GM21619 (cell line): ENCODE measurements at regions not wholly inside any gene's neighbourhood (a gene's known extent, or its start where the extent isn't known, plus 50 kb on each side); places are given as distances from the start of the nearest gene placed in this dataset.

Source experiments
- ATAC-seq: cut with Tn5 transposase; IDR thresholded peaks from one replicate; pipeline ENCODE4 v1.9.1; 2021; ENCODE audit not compliant: unreplicated experiment

DNA sequence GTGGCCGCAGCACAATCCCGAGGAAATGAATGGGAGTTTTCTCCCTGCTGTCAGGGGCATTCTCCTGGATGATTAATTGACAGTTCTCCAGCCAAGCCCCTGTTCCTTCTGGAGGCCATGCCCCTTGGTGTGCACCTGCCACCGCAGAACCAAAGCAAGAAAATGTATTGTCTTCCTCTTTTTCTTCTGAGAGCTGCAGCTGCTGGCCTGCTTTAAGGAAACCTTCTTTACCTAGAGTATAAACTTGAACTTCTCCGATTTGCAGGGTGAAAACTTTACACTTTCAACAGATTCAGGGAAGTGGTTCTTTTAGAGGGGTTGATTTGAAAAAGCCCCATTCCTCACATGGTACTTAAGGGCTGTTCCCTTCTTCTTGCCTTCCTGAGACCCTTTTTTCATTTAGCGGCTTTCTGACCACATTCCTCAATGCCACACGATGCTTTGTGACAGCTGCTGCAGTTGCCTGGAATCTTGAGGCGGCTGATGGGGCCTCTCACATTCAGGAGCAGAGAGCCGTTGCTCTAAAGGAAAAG is 402.8 kb downstream of the TXNL1 start:
- peak; percentile 77 for ATAC-seq

DNA sequence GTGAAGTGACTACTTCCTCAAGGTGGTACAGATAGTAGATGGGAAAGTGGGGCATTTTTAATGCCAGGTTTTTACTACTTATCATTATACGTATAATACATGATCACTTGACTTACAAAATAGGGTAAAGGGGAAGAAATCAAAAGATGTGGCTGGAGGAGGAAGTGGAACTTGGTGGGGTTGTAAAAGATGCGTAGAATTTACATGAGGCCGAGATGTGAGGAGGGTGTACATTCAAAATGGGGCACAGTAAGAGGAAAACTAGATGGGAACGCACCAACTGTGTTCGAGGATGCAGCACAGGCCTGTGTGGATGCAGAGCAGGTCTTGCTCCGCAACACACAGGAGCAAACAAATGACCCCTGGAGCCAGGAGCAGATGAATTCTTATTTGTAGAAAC is 403.3 kb downstream of the TXNL1 start:
- peak; percentile 55 for ATAC-seq

DNA sequence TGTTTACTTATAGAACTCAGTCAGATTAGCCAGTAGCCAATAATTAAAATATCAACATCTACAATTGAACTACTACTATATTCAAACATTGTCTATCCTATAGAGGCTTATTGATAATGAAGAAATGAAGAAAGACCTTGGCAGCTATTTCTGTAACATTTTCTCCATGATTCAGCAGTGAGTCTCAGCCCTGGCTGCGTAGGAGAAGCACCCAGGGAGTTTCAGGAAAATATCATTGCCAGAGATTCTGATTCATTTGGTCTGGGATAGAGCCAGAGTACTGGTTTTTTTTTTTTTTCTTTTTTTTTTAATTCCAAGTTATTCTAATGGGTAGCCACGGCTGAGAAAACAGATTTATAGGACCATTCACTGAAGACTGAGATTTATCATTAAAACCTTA is 404.8 kb downstream of the TXNL1 start:
- no peak for ATAC-seq

DNA sequence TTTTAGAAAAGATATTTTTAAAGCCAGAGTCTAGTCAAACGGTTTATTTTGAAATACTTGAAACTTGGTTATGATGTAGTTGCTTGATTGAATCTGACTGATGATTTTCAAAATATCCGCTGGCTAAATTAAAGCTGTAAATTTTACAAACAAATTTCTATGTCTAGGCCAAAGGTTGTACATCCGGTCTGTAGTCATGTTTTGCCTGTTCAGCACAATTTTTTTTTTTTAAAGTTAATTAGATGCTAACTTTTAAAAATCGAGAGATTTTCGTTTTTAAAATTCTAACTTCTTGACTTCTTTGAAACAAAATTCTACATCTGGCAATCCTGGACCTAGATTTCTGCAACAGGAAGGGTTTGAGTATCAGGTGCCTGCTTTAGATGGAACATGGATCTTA is 412.4 kb downstream of the TXNL1 start:
- ATAC-seq = no peak

DNA sequence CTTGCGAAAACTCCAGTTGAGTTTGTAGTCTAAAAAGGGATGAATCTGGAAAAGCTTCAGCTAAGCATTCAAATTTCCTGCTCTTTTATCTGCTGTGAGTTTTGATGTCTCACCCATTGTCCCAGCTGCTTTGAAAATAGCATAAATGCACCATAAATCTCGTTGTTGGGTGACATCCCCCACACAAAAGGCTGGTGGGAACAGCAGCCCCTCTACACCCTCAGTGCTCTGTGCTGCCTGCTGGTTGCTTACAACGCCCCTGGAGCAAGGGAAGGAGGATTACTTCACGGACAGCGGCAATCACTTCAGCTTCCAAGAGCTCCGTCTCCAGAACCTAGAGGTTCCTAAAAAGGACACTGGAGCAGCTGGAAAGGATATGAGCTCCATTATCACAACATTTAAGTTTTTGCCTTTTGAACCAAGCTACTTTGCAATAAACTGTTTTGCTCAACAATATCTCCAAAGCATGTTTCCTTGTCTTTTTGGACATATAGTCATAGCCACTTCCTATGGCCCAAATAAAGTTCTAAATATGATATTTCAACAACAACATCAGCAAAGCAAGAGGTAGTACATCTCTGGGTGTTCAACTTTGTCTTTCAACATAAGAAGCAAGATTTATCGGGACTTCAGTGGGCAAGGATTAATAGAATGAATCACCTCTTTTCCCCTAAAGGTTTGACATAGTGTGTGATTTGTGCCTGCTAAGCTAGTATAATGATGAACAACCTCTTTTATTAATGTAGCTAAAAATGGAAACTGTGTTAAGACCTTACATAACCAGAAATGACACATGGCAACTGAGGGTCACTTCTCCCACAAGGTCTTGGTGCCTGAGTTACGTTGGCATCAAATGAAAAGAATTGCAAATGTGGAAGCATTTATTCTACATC is 413.5 kb downstream of the TXNL1 start:
- ATAC-seq = no peak

DNA sequence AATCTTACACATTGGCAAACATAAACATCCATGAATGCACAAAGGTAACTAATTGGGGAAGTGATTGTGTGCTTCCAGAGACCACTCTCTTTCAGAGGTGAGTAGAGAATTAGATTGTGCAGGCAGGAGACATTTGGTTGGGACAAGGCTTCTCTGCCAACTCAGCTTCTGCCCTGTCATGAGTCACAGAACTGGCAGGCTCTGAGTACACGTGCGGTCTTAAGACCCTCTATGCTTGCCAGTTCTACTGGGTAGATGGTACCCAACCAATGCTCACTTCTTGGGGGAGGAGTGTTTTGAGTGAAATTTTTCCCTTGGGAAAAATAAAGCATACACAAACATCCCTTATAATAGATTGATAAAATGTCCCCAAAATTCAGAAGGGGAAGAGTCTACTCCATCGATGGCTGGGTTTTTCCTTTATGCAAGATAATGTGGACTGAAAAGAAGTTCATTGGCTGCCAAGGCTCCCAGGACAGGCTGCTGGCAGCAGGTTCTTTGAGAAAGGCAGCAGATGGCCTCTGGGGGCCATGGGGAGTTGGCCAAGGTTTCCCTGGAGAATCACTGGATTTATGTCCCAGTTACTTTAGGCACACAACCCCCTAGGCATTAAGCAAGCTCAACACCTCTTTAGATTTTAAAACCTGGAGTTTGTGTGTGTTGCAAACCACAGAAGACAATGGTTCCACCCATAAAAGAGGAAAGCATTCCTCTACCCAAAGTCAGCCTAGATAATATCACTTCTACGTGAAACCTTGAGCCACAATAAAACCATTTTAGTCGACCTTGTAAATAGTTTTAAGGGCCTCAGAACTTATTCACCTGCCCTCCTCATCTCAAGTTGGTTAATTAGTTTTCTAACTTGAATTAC is 417.0 kb downstream of the TXNL1 start:
- no peak for ATAC-seq

DNA sequence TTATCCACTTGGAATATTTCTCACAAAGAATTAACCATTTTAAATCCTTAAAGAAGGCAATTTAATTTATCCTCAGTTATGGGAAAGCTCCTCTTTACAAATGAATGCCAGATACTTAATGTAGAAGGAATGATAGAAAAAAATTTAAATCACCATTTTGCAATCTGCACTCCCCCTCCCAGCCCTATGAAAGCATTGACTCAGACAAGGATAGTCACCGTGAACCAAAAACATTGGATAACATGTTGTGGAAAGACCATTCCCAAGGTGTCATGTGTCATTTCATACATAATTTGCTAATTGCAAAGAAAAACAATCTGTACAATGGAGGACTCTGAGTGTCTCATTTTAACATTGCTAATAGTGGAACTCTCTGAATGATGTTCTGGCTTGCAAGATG is 421.0 kb downstream of the TXNL1 start:
- no peak for ATAC-seq

DNA sequence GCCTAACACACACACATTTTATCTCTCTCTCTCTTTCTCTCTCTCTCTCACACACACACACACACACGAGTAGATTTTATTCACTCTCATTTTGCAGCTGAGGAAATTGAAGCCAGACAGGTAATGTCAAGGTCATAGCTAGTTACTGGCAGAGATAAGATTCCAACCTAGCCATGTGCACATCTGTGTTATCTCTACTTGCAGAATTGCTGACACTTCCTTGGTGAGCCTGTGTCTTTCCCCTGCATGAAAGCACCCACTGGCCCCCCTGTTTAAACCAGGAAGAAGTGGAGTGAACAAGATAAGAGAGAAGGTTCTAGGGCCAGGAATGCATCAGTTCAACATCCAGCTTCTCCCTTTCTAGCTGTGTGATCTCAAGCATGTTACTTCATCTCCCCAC is 423.7 kb downstream of the TXNL1 start:
- no peak for ATAC-seq

DNA sequence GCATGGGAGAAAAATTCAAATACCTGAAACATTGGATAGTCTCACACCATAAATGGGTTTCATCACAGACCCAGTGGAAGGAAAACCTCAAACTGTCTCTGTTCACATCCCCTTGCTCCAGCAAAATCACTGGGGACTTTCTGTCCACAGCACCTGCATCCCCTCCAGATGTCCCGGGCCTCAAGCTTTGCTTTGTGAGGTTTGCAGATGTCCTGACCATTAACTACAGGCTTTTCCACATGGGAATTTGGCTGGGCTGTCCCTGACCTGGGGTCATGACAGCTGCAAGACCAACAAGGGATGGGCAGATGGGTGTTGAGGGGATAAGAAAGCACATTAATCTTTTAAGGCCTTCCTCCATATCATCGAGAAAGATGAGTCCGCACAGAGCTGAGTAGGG is 427.9 kb downstream of the TXNL1 start:
- ATAC-seq = no peak

DNA sequence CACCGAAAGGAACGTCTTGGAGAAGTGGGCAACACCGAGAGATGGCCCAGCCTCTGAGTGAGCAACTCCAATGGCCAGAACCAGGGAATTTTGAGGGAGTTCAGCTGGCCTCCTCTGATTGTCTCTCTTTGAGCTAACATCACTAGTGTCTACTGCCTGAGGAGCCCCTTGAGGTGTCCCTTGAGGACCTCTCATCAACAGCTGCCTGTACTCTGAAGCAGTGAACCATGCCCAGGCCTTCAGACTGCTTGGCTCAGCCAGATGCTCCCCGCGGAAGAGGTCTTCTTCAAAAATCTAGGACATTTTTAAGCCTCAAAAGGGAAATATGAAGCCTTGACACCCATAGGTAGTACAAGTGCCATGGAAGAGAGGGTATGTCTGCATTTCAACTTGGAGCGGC is 430.4 kb downstream of the TXNL1 start:
- ATAC-seq = no peak

DNA sequence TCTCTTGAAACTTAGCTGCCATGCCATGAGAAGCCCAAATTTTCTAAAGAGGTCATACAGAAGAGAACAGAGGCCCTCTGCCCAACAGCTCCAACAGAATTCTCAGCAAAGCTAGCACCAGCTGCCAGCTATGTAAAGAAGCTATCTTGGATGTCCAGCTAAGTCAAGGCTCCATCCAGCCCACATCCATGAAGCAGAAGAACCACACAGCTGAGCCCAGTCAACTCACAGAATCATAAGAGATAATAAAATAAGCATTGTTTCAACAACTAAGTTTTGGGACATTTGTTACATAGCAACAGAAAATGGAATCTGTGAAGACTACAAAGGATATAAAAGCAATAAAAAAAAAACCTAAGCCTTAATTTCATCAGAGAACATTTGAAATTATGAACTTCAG is 434.3 kb downstream of the TXNL1 start:
- no peak for ATAC-seq

DNA sequence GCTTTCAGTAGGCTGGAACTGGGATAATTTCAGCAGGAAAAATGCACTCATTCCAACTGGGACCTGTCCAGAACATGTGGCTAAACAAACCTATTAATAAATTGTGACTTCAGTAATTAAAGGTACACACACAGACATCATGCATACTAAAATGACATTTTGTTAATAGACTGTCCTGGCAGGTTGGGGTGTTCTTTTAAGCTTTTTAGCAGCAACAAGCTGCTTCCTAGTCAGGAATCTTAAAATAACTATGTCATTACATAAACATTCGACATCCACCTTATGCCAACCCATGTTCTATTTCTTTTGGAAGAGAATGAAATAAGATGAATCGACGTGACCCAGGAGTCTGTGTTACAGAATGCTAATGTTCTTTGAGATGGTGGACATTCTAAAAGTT is 435.7 kb downstream of the TXNL1 start:
- ATAC-seq = no peak

DNA sequence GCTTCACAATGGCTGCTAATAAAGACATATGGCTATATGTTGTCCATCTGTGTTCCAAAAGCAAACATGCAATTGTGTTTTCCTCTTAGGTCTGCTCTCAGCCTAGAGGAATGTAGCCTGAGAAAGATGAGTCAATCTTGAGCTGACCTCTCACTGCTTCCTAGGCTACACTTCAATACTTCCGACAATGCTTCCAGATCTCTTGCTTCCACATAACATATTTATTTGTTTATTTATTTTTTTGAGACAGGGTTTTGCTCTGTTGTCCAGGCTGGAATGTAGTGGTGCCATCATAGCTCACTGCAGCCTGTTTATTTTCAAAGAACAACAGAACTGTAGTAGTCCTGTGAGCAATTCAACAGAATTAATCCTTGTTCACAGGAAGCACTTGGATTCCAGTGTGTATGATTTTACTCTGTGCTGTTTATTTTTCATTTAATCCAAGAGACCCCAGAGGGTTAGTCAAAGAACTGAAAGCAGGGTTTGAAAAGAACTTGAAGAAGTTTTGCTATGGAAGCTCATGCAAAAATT is 437.9 kb downstream of the TXNL1 start:
- ATAC-seq = no peak

DNA sequence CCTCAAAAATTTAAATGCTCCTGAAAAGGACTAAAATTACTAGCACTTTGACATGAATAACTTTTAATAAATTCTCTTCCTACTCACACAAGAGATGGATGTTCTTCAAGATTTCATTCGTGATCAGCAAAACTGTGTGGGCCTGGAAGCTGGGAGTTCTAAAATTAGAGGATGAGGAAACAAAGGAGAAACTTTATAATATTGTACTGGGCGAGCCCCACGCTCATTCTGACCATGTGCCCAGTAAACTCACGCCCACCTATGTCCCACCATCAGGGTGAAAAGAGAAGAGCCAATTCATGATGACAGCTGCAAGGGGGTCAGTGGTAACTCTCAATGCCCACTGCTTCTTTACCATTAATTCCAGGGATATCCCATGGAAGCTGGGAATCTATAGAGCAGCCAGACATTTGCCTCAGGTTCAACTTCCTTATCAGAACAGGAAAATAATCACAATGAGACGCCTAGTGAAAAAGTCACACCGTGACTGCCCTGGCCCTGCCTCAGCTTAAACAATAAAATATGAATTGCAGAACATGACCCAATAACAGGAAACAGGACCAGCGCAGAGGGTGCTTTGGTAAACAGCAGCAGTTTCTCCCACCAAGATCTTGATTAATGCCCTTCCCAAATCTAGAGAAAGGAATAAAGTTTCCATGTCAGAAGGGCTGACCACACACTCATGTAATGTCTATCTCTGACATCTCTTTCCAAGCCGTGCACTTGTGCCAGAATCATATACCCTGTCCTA is 438.6 kb downstream of the TXNL1 start:
- ATAC-seq = no peak

DNA sequence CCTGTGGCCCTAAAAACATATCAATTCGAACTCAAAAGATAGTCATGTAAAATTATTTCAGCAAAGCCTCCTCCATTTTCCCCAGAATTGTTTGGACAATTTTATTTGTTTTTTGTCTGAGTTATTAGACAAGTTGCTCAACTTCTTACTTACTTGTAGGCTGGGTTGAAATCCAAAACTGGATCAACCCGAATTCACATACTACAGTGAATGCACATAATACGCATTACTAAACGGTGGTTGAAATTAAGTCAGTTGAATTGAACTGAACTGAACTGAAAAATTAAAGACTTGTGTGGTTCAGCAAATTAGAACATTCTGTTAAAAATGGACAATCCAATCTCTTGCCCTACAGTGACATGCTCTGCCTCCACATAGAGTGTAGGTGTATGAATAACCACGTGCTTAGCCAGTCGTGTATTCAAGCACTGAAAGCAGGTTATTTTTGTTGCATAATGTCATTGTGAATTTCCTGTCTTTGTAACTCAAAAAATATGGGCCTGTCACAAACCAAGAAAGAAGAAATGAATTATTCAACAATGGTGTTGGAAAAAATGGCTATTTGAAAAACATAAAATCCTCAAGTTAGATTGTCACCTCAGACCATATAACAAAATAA is 441.0 kb downstream of the TXNL1 start:
- no peak for ATAC-seq

DNA sequence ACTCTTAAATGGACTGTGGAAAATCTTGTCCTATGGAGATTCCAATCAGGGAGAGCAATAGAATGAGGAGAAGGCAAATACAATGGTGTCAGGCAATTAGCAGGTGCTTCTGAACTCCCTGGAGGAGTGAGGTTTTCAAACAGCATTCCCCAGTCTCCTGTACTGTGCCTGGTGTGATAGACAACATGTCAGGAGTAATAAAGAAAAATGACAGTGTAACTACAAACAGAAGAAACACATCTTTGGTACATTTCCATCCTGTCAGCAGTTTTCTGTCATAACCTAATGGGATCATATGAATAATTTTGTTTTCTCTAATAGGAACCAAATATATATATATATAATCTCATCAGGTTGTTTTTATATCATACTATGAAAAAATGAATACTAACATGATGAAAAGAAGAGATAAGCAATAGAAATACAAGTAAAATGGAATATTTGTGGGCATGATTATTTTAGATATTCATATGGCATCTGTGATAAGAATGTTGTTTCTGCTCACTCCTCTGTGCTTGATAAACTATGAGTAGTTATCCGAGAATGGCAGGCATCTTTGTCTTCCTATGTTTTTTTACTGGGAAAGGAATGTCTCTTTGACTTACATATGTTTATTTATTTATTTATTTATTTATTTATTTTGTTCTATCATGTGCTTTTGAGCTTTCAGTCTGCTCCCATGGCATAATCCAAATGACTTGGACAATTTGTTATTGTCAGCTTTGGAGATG is 441.7 kb downstream of the TXNL1 start:
- no peak for ATAC-seq

DNA sequence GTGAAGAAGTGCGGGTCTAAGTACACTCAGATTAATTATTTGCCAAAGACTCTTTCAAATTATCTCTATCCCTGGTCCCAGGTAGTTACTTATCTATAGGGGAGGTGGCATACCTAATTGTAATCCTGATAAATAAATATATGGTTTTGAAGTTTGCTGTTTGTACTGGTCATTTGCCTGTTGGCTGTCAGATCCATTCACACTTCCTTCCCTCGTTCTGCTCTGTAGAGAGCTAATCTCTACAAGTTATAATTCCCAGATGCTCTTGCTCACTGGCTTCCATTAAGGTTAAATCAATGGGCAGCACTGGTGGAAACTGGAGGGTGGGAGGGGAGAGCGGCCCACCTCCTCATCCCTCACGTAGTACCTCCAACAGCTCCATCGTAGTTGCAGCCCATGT is 447.1 kb downstream of the TXNL1 start:
- no peak for ATAC-seq

DNA sequence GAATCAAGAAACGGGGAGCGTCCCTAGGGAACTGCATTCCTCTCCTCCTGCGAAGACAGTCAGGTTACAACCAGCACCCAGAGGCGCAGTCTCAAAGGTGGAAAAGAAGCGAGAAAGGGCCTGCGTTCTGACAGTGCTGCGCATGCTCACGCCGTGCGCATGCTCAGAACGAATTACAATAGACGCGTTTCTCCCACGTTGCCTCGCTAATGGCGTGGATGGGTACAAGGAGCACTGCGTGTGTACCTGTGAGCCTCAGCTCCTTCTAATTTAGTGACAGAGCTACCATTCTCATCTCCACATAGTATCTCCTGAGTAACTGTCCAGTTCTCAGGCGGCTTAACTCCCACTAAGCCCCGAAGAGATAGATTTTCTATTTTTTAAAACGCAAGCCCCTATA is 448.8 kb downstream of the TXNL1 start:
- ATAC-seq = no peak

DNA sequence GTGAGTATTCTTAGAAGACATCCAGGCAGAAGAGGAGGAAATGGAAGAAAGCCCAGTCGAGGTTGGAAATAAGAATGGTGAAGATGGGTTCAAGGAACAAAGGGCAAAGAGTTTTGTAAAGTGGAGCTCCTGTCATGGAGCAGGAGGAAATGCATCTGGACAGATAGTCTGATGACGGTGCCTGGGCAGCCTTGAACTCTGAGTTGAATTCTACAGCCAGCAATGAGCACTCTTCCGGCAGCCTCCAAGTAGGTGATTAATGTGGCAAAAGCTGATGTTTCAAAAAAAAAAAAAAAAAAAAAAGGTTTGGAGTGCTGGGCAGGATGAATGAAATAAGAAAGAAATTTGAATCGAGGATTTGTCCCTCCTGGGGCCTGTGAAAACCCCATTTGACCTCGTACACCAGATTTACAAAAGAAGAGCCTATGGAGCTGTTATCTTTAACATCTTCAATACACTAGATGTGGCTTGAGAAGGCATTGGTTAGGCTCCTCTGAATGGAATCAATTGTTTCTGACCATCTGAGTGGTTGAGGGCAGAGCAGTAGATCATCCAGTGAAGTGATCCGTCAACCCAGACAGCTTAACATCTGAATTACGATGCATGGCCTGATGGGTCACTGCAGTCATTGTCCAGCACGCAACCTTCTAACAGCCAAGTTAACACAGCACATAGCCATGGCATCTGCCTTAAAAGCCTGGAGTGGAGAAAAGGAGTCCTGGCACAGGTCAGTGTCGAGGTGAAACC is 449.7 kb downstream of the TXNL1 start:
- ATAC-seq = no peak
